Keratinocyte (primary cell): ENCODE measurements at regions not wholly inside any gene's neighbourhood (a gene's known extent, or its start where the extent isn't known, plus 50 kb on each side); places are given as distances from the start of the nearest gene placed in this dataset.
"Not testable (repeated sequence)": the region's sequence is repeated elsewhere in the genome, so short reads cannot be mapped to it uniquely, and the experiment has no call there.

ENCODE experiments used
- DNase-seq: peaks from one replicate; pipeline ENCODE4 v3.0.0-alpha.2; 2011; ENCODE audit warnings: low read depth, missing footprints, low spot score
- FAIRE-seq: peaks from 2 replicates; lab custom pipeline; 2011; peaks lifted over from hg19 to GRCh38; lab: Jason Lieb, UNC
- H2AFZ ChIP-seq: 2 replicates; pipeline ENCODE4 v1.6.0; 2012; ENCODE audit warnings: low read length, control low read depth, inconsistent platforms; ENCODE audit not compliant: control insufficient read depth
- H3K27ac ChIP-seq: 2 replicates; pipeline ENCODE4 v1.5.1; 2011; ENCODE audit warnings: low read length; ENCODE audit not compliant: control insufficient read depth, insufficient read depth
- H3K27me3 ChIP-seq: 3 replicates; pipeline ENCODE4 v1.6.0; 2011; ENCODE audit warnings: low read length; ENCODE audit not compliant: control insufficient read depth, insufficient read depth; ENCODE audit errors: extremely low read depth
- H3K36me3 ChIP-seq, 2 experiments: 2 replicates in 1 of 2; 3 replicates in 1 of 2; pipeline ENCODE4 v1.5.1; 2011; ENCODE audit warnings: low read length in 2 of 2, mild to moderate bottlenecking in 1 of 2; ENCODE audit not compliant: control insufficient read depth in 2 of 2, insufficient read depth in 2 of 2; ENCODE audit errors: extremely low read depth in 1 of 2
- H3K4me1 ChIP-seq: 3 replicates; pipeline ENCODE4 v1.5.1; 2011; ENCODE audit warnings: low read length; ENCODE audit not compliant: control insufficient read depth, insufficient read depth; ENCODE audit errors: extremely low read depth
- H3K4me2 ChIP-seq: 3 replicates; pipeline ENCODE4 v1.6.0; 2011; ENCODE audit warnings: low read depth, low read length; ENCODE audit not compliant: control insufficient read depth, insufficient read depth; ENCODE audit errors: extremely low read depth
- H3K4me3 ChIP-seq, 3 experiments: fragments of 200-600 bp in 1 of 3; sonication (generic) in 1 of 3; 2 replicates in 2 of 3; 3 replicates in 1 of 3; pipeline ENCODE4 v1.5.1; 2011 to 2016; ENCODE audit warnings: low read length in 3 of 3, mild to moderate bottlenecking in 3 of 3, control low read depth in 2 of 3, inconsistent platforms in 1 of 3, low read depth in 1 of 3, mixed read lengths in 1 of 3, mixed run types in 1 of 3, moderate library complexity in 1 of 3; ENCODE audit not compliant: control insufficient read depth in 2 of 3, insufficient read depth in 2 of 3; ENCODE audit errors: extremely low read depth in 1 of 3
- H3K79me2 ChIP-seq: 2 replicates; pipeline ENCODE4 v1.6.0; 2012; ENCODE audit warnings: low read length; ENCODE audit not compliant: control insufficient read depth, insufficient read depth
- H3K9ac ChIP-seq: 3 replicates; pipeline ENCODE4 v1.6.0; 2011; ENCODE audit warnings: low read length; ENCODE audit not compliant: control insufficient read depth, insufficient read depth; ENCODE audit errors: extremely low read depth
- H3K9me1 ChIP-seq: 3 replicates; pipeline ENCODE4 v1.6.0; 2011; ENCODE audit warnings: low read length; ENCODE audit not compliant: control insufficient read depth, insufficient read depth; ENCODE audit errors: extremely low read depth
- H3K9me3 ChIP-seq: 2 replicates; pipeline ENCODE4 v1.5.1; 2012; ENCODE audit warnings: low read depth, low read length; ENCODE audit not compliant: control insufficient read depth
- H4K20me1 ChIP-seq: 3 replicates; pipeline ENCODE4 v1.6.0; 2011; ENCODE audit warnings: low read length; ENCODE audit not compliant: control insufficient read depth, insufficient read depth; ENCODE audit errors: extremely low read depth
- EZH2 ChIP-seq: IDR thresholded peaks from one replicate; pipeline ENCODE4 v1.6.1; 2012; ENCODE audit warnings: inconsistent platforms, mild to moderate bottlenecking, low read length, moderate library complexity
- dilution Hi-C: fragments of 300-500 bp; cut with MboI; formaldehyde crosslinking; loops from one replicate; pipeline ENCODE4 v1.7.0; 2020; ENCODE audit warnings: low sequenced_read_pairs; ENCODE audit not compliant: extremely low pct_ligation_motif_present
- TF ChIP-seq, protein P1 (sequence below), 3 experiments: IDR thresholded peaks in 1 of 3; conservative IDR thresholded peaks in 1 of 3; optimal IDR thresholded peaks in 1 of 3; 2 replicates in 2 of 3; 3 replicates in 1 of 3; pipeline versions ENCODE3 to v1.5.1; 2011; ENCODE audit warnings: low read length in 3 of 3, mild to moderate bottlenecking in 3 of 3, moderate library complexity in 2 of 3, control low read depth in 1 of 3, inconsistent platforms in 1 of 3; ENCODE audit not compliant: insufficient read depth in 2 of 3; ENCODE audit errors: extremely low read depth in 1 of 3

DNA sequence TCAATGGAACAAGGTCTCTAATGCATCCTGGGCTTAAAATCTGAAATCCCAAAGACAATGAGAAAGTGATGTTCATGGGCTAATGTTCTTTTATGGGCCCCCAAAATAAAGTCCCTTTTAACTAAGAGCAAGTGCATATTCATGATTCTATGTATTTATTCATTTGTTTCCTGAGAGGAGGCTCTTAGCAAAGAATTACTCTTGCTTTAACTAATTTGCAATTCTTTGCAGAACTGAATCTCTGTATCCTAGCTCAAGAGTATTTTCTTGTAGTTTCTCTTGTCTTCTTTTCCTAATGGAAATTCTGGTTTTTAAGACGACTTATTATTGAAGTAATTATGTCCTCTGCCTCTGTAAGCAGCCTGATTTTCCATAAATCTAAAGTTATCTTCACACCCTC, 202.2 kb upstream of the TP63 start:
- DNase-seq (no peak), FAIRE-seq (no peak)
- Histone ChIP-seq H3K9me3 (no peaks in the 10 kb centered on the region), H3K4me2 (no peak overlapping the region), H3K36me3 (no peaks in the 10 kb centered on the region), H2AFZ (no peak overlapping the region), H3K9me1 (no peaks in the 10 kb centered on the region), H3K27me3 (no peaks in the 10 kb centered on the region), H3K4me1 (peaks cover 4% of the 10 kb centered on the region), H3K4me3 (no peak overlapping the region), H3K9ac (no peak overlapping the region), H4K20me1 (no peaks in the 10 kb centered on the region), H3K27ac (no peak overlapping the region), H3K79me2 (no peaks in the 10 kb centered on the region)
- TF ChIP-seq EZH2: no peak
- TF ChIP-seq, protein P1, sequence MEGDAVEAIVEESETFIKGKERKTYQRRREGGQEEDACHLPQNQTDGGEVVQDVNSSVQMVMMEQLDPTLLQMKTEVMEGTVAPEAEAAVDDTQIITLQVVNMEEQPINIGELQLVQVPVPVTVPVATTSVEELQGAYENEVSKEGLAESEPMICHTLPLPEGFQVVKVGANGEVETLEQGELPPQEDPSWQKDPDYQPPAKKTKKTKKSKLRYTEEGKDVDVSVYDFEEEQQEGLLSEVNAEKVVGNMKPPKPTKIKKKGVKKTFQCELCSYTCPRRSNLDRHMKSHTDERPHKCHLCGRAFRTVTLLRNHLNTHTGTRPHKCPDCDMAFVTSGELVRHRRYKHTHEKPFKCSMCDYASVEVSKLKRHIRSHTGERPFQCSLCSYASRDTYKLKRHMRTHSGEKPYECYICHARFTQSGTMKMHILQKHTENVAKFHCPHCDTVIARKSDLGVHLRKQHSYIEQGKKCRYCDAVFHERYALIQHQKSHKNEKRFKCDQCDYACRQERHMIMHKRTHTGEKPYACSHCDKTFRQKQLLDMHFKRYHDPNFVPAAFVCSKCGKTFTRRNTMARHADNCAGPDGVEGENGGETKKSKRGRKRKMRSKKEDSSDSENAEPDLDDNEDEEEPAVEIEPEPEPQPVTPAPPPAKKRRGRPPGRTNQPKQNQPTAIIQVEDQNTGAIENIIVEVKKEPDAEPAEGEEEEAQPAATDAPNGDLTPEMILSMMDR (optimal IDR thresholded peaks at IDR 0.05 in 1 of 3, IDR thresholded peaks at IDR 0.05 in 1 of 3, conservative IDR thresholded peaks at IDR 0.05 in 1 of 3; ENCODE audit: extremely low read depth in 1 of 3, insufficient read depth in 2 of 3, low read length in 3 of 3): no peak
- dilution Hi-C loops: no loop called here

DNA sequence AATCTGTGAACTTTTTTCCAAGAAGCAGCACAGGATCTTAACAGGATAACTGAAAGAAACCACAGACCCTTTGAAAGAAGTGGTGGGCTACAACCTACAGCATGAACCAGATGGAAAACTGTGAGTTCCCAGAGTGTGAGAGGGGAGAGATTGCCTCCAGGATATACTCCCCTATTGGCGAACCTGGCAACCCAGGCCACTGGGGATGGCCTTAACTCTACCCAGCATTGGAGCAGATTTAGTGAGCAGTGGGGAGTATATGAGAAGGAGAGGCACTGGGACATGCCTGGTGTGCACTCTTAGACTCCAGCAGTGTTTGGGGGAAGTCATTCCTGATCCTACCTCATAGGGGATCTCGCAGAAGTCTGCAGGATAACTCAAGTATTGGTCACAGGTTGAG, 201.0 kb upstream of the TP63 start:
- DNase-seq: no peak
- H3K4me1 ChIP-seq: peaks cover 4% of the 10 kb centered on the region
- H3K4me2 ChIP-seq: no peak overlapping the region
- no peak overlapping the region for H3K27ac ChIP-seq
- H4K20me1 ChIP-seq: no peaks in the 10 kb centered on the region
- no peaks in the 10 kb centered on the region for H3K36me3 ChIP-seq
- dilution Hi-C loops: no loop called here
- no peak for FAIRE-seq
- H3K9me1 ChIP-seq: no peaks in the 10 kb centered on the region
- TF ChIP-seq, protein P1 (optimal IDR thresholded peaks at IDR 0.05 in 1 of 3, IDR thresholded peaks at IDR 0.05 in 1 of 3, conservative IDR thresholded peaks at IDR 0.05 in 1 of 3; ENCODE audit: extremely low read depth in 1 of 3, insufficient read depth in 2 of 3, low read length in 3 of 3): no peak
- TF ChIP-seq EZH2: no peak
- no peaks in the 10 kb centered on the region for H3K9me3 ChIP-seq
- H3K79me2 ChIP-seq: no peaks in the 10 kb centered on the region
- H3K4me3 ChIP-seq: no peak overlapping the region
- H3K9ac ChIP-seq: no peak overlapping the region
- H3K27me3 ChIP-seq: no peaks in the 10 kb centered on the region
- H2AFZ ChIP-seq: no peak overlapping the region

GRCh38 chr3:189442257-189442656, 188.9 kb upstream of the TP63 start:
- H3K27ac ChIP-seq, DNase-seq, H3K9me3 ChIP-seq, H3K4me3 ChIP-seq, H3K9me1 ChIP-seq, H3K9ac ChIP-seq, dilution Hi-C loops, H3K4me2 ChIP-seq, FAIRE-seq, H3K36me3 ChIP-seq, H4K20me1 ChIP-seq, H3K79me2 ChIP-seq, H3K4me1 ChIP-seq, H2AFZ ChIP-seq, H3K27me3 ChIP-seq: not testable (repeated sequence)
